OCI-M1 (cell line): ENCODE measurements at regions not wholly inside any gene's neighbourhood (a gene's known extent, or its start where the extent isn't known, plus 50 kb on each side); places are given as distances from the start of the nearest gene placed in this dataset.
"Not testable (repeated sequence)": the region's sequence is repeated elsewhere in the genome, so short reads cannot be mapped to it uniquely, and the experiment has no call there.

Source experiments
- DNase-seq: peaks from one replicate; lab custom pipeline; 2025; lab: John Stamatoyannopoulos, UW

- DNase-seq, result not testable (repeated sequence)
Observed at GRCh38 chr1:146641534-146641933, 296.6 kb upstream of the NBPF12 start.

GRCh38 chr1:146640671-146641070 lies 297.5 kb upstream of the NBPF12 start:
- DNase-seq, result not testable (repeated sequence)

- DNase-seq, result not testable (repeated sequence)
Observed at GRCh38 chr1:146630302-146630701, 307.8 kb upstream of the NBPF12 start.

- DNase-seq, result peak; percentile 33
Observed at GRCh38 chr1:146618582-146618981, 319.5 kb upstream of the NBPF12 start.

GRCh38 chr1:146604681-146605080 lies 333.4 kb upstream of the NBPF12 start:
- not testable (repeated sequence) for DNase-seq

- not testable (repeated sequence) for DNase-seq
Observed at GRCh38 chr1:146600720-146601307, 337.3 kb upstream of the NBPF12 start.

GRCh38 chr1:146599906-146600305 lies 338.2 kb upstream of the NBPF12 start:
- DNase-seq, result not testable (repeated sequence)

- not testable (repeated sequence) for DNase-seq
Observed at GRCh38 chr1:146581229-146581628, 352.4 kb upstream of the NOTCH2NLA start.

GRCh38 chr1:146567541-146567940 lies 338.7 kb upstream of the NOTCH2NLA start:
- DNase-seq, result not testable (repeated sequence)

- DNase-seq, result not testable (repeated sequence)
Observed at GRCh38 chr1:146558032-146558431, 329.2 kb upstream of the NOTCH2NLA start.

- DNase-seq, result not testable (repeated sequence)
Observed at GRCh38 chr1:146556405-146556804, 327.6 kb upstream of the NOTCH2NLA start.

- DNase-seq, result not testable (repeated sequence)
Observed at GRCh38 chr1:146552414-146552813, 323.6 kb upstream of the NOTCH2NLA start.

- not testable (repeated sequence) for DNase-seq
Observed at GRCh38 chr1:146548684-146549083, 319.9 kb upstream of the NOTCH2NLA start.

GRCh38 chr1:146546189-146546588 lies 317.4 kb upstream of the NOTCH2NLA start:
- not testable (repeated sequence) for DNase-seq

- not testable (repeated sequence) for DNase-seq
Observed at GRCh38 chr1:146537775-146538373, 309.1 kb upstream of the NOTCH2NLA start.

GRCh38 chr1:146536028-146536427 lies 307.2 kb upstream of the NOTCH2NLA start:
- DNase-seq, result not testable (repeated sequence)

- not testable (repeated sequence) for DNase-seq
Observed at GRCh38 chr1:146535575-146535974, 306.8 kb upstream of the NOTCH2NLA start.

GRCh38 chr1:146530958-146531357 lies 302.1 kb upstream of the NOTCH2NLA start:
- DNase-seq, result not testable (repeated sequence)

- DNase-seq, result not testable (repeated sequence)
Observed at GRCh38 chr1:146522812-146523211, 294.0 kb upstream of the NOTCH2NLA start.

GRCh38 chr1:146522345-146522744 lies 293.5 kb upstream of the NOTCH2NLA start:
- DNase-seq, result not testable (repeated sequence)

- DNase-seq, result not testable (repeated sequence)
Observed at GRCh38 chr1:146521804-146522203, 293.0 kb upstream of the NOTCH2NLA start.

- not testable (repeated sequence) for DNase-seq
Observed at GRCh38 chr1:146513754-146514153, 284.9 kb upstream of the NOTCH2NLA start.

GRCh38 chr1:146511047-146511777 lies 282.4 kb upstream of the NOTCH2NLA start:
- not testable (repeated sequence) for DNase-seq
